Transverse colon (tissue), 3 donors: ENCODE measurements at regions not wholly inside any gene's neighbourhood (a gene's known extent, or its start where the extent isn't known, plus 50 kb on each side); places are given as distances from the start of the nearest gene placed in this dataset.

Experiments
- EP300 ChIP-seq: sonication (generic); formaldehyde crosslinking; IDR thresholded peaks from one replicate; pipeline ENCODE4 v1.6.1; 2017; ENCODE audit warnings: antibody characterized with exemption, low read depth
- POLR2A ChIP-seq: fragments of 450-650 bp; IDR thresholded peaks from one replicate; pipeline ENCODE4 v1.6.1; 2016; ENCODE audit warnings: antibody characterized with exemption, mild to moderate bottlenecking, moderate library complexity
- TF ChIP-seq, protein P1 (sequence below), 5 experiments: fragments of 200-600 bp in 3 of 5; fragments of 450-650 bp in 2 of 5; sonication (generic) in 3 of 5; IDR thresholded peaks; 1 replicate in 2 of 5; 2 replicates in 3 of 5; pipeline ENCODE4 v1.5.1; 2016 to 2017; ENCODE audit warnings: antibody characterized with exemption in 5 of 5, inconsistent platforms in 3 of 5, mild to moderate bottlenecking in 2 of 5, moderate library complexity in 1 of 5

DNA sequence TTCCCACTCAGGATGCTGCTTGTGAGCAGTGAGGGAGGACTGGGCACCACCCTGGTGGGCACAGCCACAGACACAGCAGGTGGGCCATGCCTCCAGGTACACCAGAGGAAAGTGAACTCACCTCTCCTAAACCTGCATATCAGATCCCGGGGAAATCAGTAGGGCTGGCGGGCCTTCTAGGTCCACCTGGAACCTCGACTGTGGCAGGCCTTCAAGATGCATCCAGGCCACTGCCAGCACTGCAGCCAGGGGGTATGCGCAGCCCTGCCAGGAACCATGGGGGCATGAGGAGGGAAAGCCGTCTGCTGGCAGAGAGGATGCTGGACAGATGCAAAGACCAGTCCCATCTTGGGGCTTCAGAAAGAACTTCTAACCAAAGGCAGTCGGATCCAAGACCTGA is 270.6 kb upstream of the IRX4 start:
- TF ChIP-seq POLR2A (no peak), EP300 (no peak)
- TF ChIP-seq, protein P1, sequence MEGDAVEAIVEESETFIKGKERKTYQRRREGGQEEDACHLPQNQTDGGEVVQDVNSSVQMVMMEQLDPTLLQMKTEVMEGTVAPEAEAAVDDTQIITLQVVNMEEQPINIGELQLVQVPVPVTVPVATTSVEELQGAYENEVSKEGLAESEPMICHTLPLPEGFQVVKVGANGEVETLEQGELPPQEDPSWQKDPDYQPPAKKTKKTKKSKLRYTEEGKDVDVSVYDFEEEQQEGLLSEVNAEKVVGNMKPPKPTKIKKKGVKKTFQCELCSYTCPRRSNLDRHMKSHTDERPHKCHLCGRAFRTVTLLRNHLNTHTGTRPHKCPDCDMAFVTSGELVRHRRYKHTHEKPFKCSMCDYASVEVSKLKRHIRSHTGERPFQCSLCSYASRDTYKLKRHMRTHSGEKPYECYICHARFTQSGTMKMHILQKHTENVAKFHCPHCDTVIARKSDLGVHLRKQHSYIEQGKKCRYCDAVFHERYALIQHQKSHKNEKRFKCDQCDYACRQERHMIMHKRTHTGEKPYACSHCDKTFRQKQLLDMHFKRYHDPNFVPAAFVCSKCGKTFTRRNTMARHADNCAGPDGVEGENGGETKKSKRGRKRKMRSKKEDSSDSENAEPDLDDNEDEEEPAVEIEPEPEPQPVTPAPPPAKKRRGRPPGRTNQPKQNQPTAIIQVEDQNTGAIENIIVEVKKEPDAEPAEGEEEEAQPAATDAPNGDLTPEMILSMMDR (IDR thresholded peaks at IDR 0.05), result no peak
